Left ventricle myocardium inferior (tissue), 1 donor: ENCODE measurements at regions not wholly inside any gene's neighbourhood (a gene's known extent, or its start where the extent isn't known, plus 50 kb on each side); places are given as distances from the start of the nearest gene placed in this dataset.

Experiments
- DNase-seq: peaks from one replicate; pipeline ENCODE4 v3.0.0-alpha.2; 2020
- H3K27ac ChIP-seq: fragments of 200-600 bp; replicated peaks from 2 replicates; pipeline ENCODE4 v1.8.0; 2021
- H3K27me3 ChIP-seq: fragments of 200-600 bp; 2 replicates; pipeline ENCODE4 v1.8.0; 2021; ENCODE audit warnings: low read depth
- H3K36me3 ChIP-seq: fragments of 200-600 bp; 2 replicates; pipeline ENCODE4 v1.8.0; 2021
- H3K4me1 ChIP-seq: fragments of 200-600 bp; 2 replicates; pipeline ENCODE4 v1.8.0; 2021
- H3K4me3 ChIP-seq: fragments of 200-600 bp; 2 replicates; pipeline ENCODE4 v1.8.0; 2021; ENCODE audit warnings: mild to moderate bottlenecking, moderate library complexity
- H3K9me3 ChIP-seq: fragments of 200-600 bp; replicated peaks from 2 replicates; pipeline ENCODE4 v1.8.0; 2021
- intact Hi-C: fragments of 100-400 bp; cut with micrococcal nuclease; formaldehyde crosslinking; loops from one replicate; pipeline ENCODE4 v1.11.0; 2022
- TF ChIP-seq, protein P1 (sequence below): fragments of 200-600 bp; IDR thresholded peaks from 2 replicates; pipeline ENCODE4 v1.8.0; 2021; ENCODE audit warnings: antibody characterized with exemption, mild to moderate bottlenecking, borderline replicate concordance
- donor health status: DM: no; HTN: yes; CAD: no; lungs with severe emphysema.

DNA sequence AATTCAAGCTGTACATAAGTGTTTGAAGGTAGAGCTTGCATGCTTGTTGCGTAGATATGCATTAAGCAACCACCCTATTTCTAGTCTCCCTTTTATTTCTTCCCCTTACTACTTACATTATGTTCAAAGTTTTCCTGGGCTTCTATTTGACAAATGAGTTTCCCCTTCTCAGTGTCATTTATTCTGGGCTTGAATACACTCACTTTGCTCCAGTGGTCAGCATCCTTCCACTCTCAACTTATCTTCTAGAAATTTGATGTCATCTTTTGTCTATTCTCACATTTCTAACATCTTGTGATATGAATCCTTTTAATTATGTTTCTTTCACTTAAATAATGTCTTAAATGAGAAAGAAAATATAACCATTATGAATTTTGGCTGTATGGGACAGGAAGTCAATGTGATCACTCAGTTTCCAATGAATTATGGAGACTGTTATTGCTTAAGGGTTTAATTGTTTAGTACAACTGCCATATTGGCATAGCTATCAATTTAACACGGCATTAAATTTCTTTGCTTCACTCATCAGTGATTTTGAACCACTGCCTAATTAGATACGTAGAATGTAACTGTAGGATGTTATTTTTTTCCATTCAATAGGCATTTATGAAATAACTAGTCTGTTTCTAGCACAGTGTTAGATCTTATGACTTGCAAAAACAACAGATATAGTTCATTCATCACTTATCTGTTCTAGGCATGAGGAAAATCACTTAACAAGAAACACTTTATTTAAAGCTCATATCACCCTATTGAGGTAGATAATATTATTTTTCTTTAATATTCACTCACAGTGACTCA, 105.5 kb upstream of the CDH12 start:
- Histone ChIP-seq H3K4me3 (no peak overlapping the region), H3K27me3 (no peaks in the 10 kb centered on the region), H3K36me3 (no peaks in the 10 kb centered on the region), H3K4me1 (no peaks in the 10 kb centered on the region), H3K9me3 (no peaks in the 10 kb centered on the region), H3K27ac (no peak overlapping the region)
- TF ChIP-seq, protein P1, sequence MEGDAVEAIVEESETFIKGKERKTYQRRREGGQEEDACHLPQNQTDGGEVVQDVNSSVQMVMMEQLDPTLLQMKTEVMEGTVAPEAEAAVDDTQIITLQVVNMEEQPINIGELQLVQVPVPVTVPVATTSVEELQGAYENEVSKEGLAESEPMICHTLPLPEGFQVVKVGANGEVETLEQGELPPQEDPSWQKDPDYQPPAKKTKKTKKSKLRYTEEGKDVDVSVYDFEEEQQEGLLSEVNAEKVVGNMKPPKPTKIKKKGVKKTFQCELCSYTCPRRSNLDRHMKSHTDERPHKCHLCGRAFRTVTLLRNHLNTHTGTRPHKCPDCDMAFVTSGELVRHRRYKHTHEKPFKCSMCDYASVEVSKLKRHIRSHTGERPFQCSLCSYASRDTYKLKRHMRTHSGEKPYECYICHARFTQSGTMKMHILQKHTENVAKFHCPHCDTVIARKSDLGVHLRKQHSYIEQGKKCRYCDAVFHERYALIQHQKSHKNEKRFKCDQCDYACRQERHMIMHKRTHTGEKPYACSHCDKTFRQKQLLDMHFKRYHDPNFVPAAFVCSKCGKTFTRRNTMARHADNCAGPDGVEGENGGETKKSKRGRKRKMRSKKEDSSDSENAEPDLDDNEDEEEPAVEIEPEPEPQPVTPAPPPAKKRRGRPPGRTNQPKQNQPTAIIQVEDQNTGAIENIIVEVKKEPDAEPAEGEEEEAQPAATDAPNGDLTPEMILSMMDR, result no peak
- intact Hi-C loops, result no loop called here
- DNase-seq, result no peak

DNA sequence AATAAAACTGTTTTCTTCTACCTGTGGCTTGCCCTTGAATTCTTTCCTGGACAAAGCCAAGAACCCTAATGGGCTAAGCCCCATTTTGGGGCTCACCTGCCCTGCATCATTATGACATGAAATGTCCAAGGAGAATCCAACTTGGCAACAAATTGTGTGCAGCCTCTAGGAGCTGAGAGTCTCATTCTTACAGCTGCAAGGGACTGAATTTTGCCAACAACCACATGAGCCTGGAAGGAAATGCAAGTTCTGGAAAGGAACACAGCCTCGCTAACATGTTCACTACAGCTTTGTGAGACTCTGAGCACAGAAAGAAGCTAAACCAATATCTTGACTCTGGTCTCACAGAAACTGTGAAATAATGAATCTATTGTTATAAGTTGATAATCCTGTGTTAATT, 94.8 kb upstream of the CDH12 start:
- TF ChIP-seq, protein P1, result no peak
- DNase-seq, result no peak
- intact Hi-C loops, result no loop called here
- no peak overlapping the region for H3K27ac ChIP-seq
- H3K27me3 ChIP-seq, result no peaks in the 10 kb centered on the region
- H3K4me3 ChIP-seq, result no peak overlapping the region
- peaks cover 7% of the 10 kb centered on the region for H3K9me3 ChIP-seq
- no peaks in the 10 kb centered on the region for H3K36me3 ChIP-seq
- H3K4me1 ChIP-seq, result no peaks in the 10 kb centered on the region

DNA sequence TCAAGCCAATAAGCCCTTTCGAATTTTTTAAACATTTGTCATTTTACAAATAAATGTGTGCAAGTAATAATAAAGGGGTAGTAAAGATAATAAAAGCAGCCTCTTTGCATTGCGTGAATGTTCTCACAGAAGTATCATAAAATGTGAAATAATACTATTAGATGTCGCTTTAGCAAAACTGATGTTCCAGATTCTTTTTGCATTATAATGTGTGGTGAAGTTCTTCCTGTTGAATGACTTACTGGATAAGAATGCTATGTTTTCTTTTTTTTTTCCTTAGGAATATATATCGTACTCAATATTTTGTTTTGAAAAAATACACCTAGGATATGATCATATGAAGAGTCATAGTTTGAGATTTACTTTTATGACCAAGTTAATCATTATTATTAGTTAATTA, 85.2 kb upstream of the CDH12 start:
- TF ChIP-seq, protein P1, result no peak
- H3K4me1 ChIP-seq, result no peaks in the 10 kb centered on the region

DNA sequence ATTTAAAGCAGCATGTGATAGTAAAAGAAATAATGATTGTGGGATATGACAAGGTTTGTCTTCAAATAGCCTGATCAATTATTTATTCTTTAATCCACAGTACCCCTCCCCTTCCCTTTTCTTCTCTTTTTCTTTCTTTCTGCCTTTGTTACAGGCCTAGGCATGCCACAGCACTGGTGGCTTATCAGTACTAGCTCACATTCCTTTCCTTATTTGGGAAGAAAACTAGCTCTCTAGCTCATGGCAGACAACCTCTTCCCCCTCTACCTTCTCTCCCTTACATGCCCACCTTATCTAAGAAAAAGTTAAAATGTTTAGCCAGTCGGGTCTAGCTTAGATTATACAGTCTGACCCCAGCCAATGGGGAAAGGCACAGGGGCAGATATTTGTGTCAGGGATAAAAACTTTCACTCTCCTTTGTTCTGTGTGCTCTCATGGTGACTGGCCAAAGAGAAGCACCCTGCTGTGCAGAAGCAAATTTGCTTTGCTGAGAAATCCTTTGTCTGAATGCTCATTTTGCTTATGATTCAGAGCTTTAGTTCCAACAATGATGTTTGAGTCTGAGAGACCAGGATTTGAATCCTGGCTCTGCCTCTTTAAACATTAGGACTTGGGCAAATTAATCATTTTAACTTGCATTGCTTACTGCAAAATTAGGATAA, 75.8 kb upstream of the CDH12 start:
- Histone ChIP-seq H3K4me1 (no peaks in the 10 kb centered on the region), H3K4me3 (no peak overlapping the region), H3K27ac (no peak overlapping the region), H3K9me3 (peaks cover 20% of the 10 kb centered on the region), H3K27me3 (no peaks in the 10 kb centered on the region), H3K36me3 (no peaks in the 10 kb centered on the region)
- intact Hi-C loops, result no loop called here
- DNase-seq, result no peak
- TF ChIP-seq, protein P1, result no peak

More for the DNA sequence above, 85.2 kb upstream of the CDH12 start:
- H3K27me3 ChIP-seq, result no peaks in the 10 kb centered on the region
- H3K9me3 ChIP-seq, result peaks cover 6% of the 10 kb centered on the region
- no peak overlapping the region for H3K27ac ChIP-seq
- H3K36me3 ChIP-seq, result no peaks in the 10 kb centered on the region
- H3K4me3 ChIP-seq, result no peak overlapping the region
- no peak for DNase-seq
- intact Hi-C loops, result no loop called here

DNA sequence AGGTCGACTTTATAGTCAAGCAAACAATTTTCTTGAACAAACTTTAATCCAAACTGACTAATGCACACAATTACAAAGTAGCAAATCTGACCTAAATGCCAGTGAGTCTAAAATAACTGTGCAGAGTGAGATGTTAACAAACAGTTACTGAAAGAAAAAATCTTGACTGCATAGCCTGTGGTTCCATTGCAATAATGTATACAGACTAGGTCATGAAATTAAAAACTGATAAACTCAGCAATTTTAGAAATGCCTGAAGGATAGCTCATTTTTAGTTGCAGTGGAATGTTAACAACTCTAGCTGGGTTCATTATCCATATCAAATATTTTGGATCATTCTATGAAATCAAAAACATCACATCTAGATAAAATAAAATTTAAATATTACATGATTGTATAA, 73.4 kb upstream of the CDH12 start:
- Histone ChIP-seq H3K9me3 (peaks cover 20% of the 10 kb centered on the region), H3K4me3 (no peak overlapping the region), H3K27ac (no peak overlapping the region), H3K36me3 (no peaks in the 10 kb centered on the region), H3K4me1 (no peaks in the 10 kb centered on the region), H3K27me3 (no peaks in the 10 kb centered on the region)
- intact Hi-C loops, result no loop called here
- no peak for DNase-seq
- TF ChIP-seq, protein P1, result no peak
